IMR-90 (cell line): ENCODE measurements at regions not wholly inside any gene's neighbourhood (a gene's known extent, or its start where the extent isn't known, plus 50 kb on each side); places are given as distances from the start of the nearest gene placed in this dataset.

Source experiments
- ATAC-seq: fragments of 200-7000 bp; cut with Tn5 transposase; 2 replicates; pipeline ENCODE4 v1.9.1; 2020; ENCODE audit warnings: low read depth, mild to moderate bottlenecking, moderate library complexity
- BruUV-seq: library from RNA; stranded (reverse); fragments of 400-500 nt; replicated peaks from 2 replicates; lab custom pipeline; 2021; lab: Mats Ljungman, UMichigan
- CTCF ChIA-PET: fragments of 300-600 bp; formaldehyde crosslinking; extraction: SDS; loops from one replicate; lab custom pipeline; 2021; ENCODE audit warnings: antibody characterized with exemption; lab: Yijun Ruan, JAX
- POLR2A ChIA-PET: fragments of 300-600 bp; sonication (Branson Sonifier 250); formaldehyde crosslinking; loops from one replicate; lab custom pipeline; 2022; ENCODE audit warnings: antibody characterized with exemption; ENCODE audit not compliant: unreplicated experiment; lab: Charles Lee
- DNase-seq: peaks from one replicate; pipeline ENCODE4 v3.0.0; 2013
- H2AFZ ChIP-seq: replicated peaks from 2 replicates; pipeline ENCODE3; 2013; ENCODE audit warnings: low read length, mild to moderate bottlenecking; ENCODE audit not compliant: poor library complexity
- H2AK5ac ChIP-seq: 2 replicates; pipeline ENCODE4 v1.6.1; 2013; ENCODE audit warnings: low read depth, low read length, inconsistent platforms
- H2AK9ac ChIP-seq: replicated peaks from 2 replicates; pipeline ENCODE3; 2013; ENCODE audit warnings: mild to moderate bottlenecking, low read depth, low read length, moderate library complexity; ENCODE audit not compliant: poor library complexity
- H2BK120ac ChIP-seq: 2 replicates; pipeline ENCODE4 v1.6.1; 2013; ENCODE audit warnings: low read depth, low read length, inconsistent platforms
- H2BK15ac ChIP-seq: 3 replicates; pipeline ENCODE4 v1.6.1; 2013; ENCODE audit warnings: low read depth, low read length, inconsistent platforms
- H2BK20ac ChIP-seq: 2 replicates; pipeline ENCODE4 v1.6.1; 2013; ENCODE audit warnings: low read depth, mild to moderate bottlenecking, inconsistent platforms, low read length, moderate library complexity
- H2BK5ac ChIP-seq: 2 replicates; pipeline ENCODE4 v1.6.1; 2013; ENCODE audit warnings: mild to moderate bottlenecking, low read depth, low read length, inconsistent platforms; ENCODE audit not compliant: poor library complexity, severe bottlenecking
- H3K14ac ChIP-seq: replicated peaks from 2 replicates; pipeline ENCODE4 v1.6.1; 2013; ENCODE audit warnings: low read depth, low read length, inconsistent platforms
- H3K18ac ChIP-seq: 2 replicates; pipeline ENCODE4 v1.6.1; 2013; ENCODE audit warnings: low read depth, low read length, control low read depth
- H3K23ac ChIP-seq: 2 replicates; pipeline ENCODE4 v1.6.1; 2013; ENCODE audit warnings: low read depth, low read length, inconsistent platforms
- H3K27ac ChIP-seq: 2 replicates; pipeline ENCODE4 v1.5.1; 2013; ENCODE audit warnings: mild to moderate bottlenecking, control low read depth, low read length; ENCODE audit not compliant: insufficient read depth
- H3K27me3 ChIP-seq: 2 replicates; pipeline ENCODE4 v1.6.1; 2013; ENCODE audit warnings: low read length; ENCODE audit not compliant: control insufficient read depth, insufficient read depth
- H3K36me3 ChIP-seq: 2 replicates; pipeline ENCODE4 v1.6.1; 2013; ENCODE audit warnings: low read length, mixed read lengths; ENCODE audit not compliant: control insufficient read depth, insufficient read depth
- H3K4ac ChIP-seq: 2 replicates; pipeline ENCODE4 v1.6.1; 2013; ENCODE audit warnings: low read depth, low read length, inconsistent platforms
- H3K4me1 ChIP-seq: 2 replicates; pipeline ENCODE4 v1.6.1; 2013; ENCODE audit warnings: low read length, mixed read lengths; ENCODE audit not compliant: control insufficient read depth, insufficient read depth
- H3K4me2 ChIP-seq: 2 replicates; pipeline ENCODE4 v1.6.1; 2013; ENCODE audit warnings: low read depth, mild to moderate bottlenecking, control low read depth, low read length, moderate library complexity
- H3K4me3 ChIP-seq: 2 replicates; pipeline ENCODE4 v1.5.1; 2013; ENCODE audit warnings: low read depth, mild to moderate bottlenecking, control low read depth, low read length, moderate library complexity; ENCODE audit not compliant: insufficient read depth
- H3K56ac ChIP-seq: 2 replicates; pipeline ENCODE4 v1.6.1; 2013; ENCODE audit warnings: low read length, inconsistent platforms; ENCODE audit not compliant: insufficient read depth; ENCODE audit errors: extremely low read depth
- H3K79me1 ChIP-seq, 2 experiments: 2 replicates each; pipeline ENCODE4 v1.6.1; 2013; ENCODE audit warnings: low read length in 2 of 2, inconsistent platforms in 1 of 2, low read depth in 1 of 2
- H3K9ac ChIP-seq: 2 replicates; pipeline ENCODE4 v1.6.1; 2013; ENCODE audit warnings: low read depth, low read length, control low read depth
- H3K9me1 ChIP-seq: 2 replicates; pipeline ENCODE4 v1.6.1; 2013; ENCODE audit warnings: low read length, inconsistent platforms; ENCODE audit not compliant: insufficient read depth
- H3K9me3 ChIP-seq: 2 replicates; pipeline ENCODE4 v1.6.1; 2013; ENCODE audit warnings: low read length; ENCODE audit not compliant: control insufficient read depth, insufficient read depth
- H4K20me1 ChIP-seq: 2 replicates; pipeline ENCODE4 v1.6.1; 2013; ENCODE audit warnings: low read length, inconsistent platforms; ENCODE audit not compliant: insufficient read depth
- H4K5ac ChIP-seq: 2 replicates; pipeline ENCODE4 v1.6.1; 2013; ENCODE audit warnings: mild to moderate bottlenecking, low read depth, low read length, control low read depth
- H4K8ac ChIP-seq, 2 experiments: 2 replicates each; pipeline ENCODE4 v1.6.1; 2013; ENCODE audit warnings: low read depth in 2 of 2, low read length in 2 of 2, control low read depth in 1 of 2, inconsistent platforms in 1 of 2
- H4K91ac ChIP-seq: 2 replicates; pipeline ENCODE4 v1.6.1; 2013; ENCODE audit warnings: low read depth, low read length, inconsistent platforms; ENCODE audit not compliant: insufficient read depth
- CHD1 ChIP-seq: IDR thresholded peaks from 2 replicates; pipeline ENCODE4 v1.6.1; 2012; ENCODE audit warnings: low read depth, low read length, improper control_type of control experiment
- FOS ChIP-seq: fragments of 150-350 bp; IDR thresholded peaks from 2 replicates; pipeline ENCODE4 v1.6.1; 2016; ENCODE audit warnings: low read depth, low read length
- NFE2L2 ChIP-seq: fragments of 150-350 bp; IDR thresholded peaks from 2 replicates; pipeline ENCODE4 v1.6.1; 2016; ENCODE audit warnings: low read depth, mild to moderate bottlenecking, low read length
- RFX5 ChIP-seq: IDR thresholded peaks from 2 replicates; pipeline ENCODE4 v1.8.0; 2012; ENCODE audit warnings: low read depth, mild to moderate bottlenecking, low read length, moderate library complexity
- WGBS, 2 experiments: methylation state at CpG; one replicate each; pipeline versions ENCODE4 v1.1.5 to v1.1.7; 2013; ENCODE audit warnings: missing lambda C conversion rate in 2 of 2; ENCODE audit not compliant: insufficient read length in 1 of 2; ENCODE audit errors: extremely low coverage in 2 of 2; 5-methylcytosine and 5-hydroxymethylcytosine counted together
- dilution Hi-C: fragments of 300-500 bp; cut with HindIII; formaldehyde crosslinking; loops from one replicate; pipeline ENCODE4 v1.14.3; 2018; ENCODE audit warnings: low sequenced_read_pairs; ENCODE audit not compliant: unreplicated experiment
- in situ Hi-C: fragments of 300-500 bp; cut with MboI; formaldehyde crosslinking; loops from 3 replicates; pipeline ENCODE4 v1.14.3; 2019; ENCODE audit warnings: low sequenced_read_pairs, inconsistent platforms, mixed read lengths
- intact Hi-C: fragments of 100-400 bp; cut with micrococcal nuclease; formaldehyde crosslinking; loops from 2 replicates; pipeline ENCODE4 v1.10.0; 2022
- TF ChIP-seq, protein P1 (sequence below): conservative IDR thresholded peaks from 2 replicates; pipeline ENCODE4 v1.5.1; 2012; ENCODE audit warnings: mild to moderate bottlenecking, low read depth, low read length, improper control_type of control experiment
- TF ChIP-seq, protein P2 (sequence below): fragments of 150-350 bp; IDR thresholded peaks from 2 replicates; pipeline ENCODE4 v1.6.1; 2017; ENCODE audit warnings: mild to moderate bottlenecking, antibody characterized with exemption, low read length, low read depth

DNA sequence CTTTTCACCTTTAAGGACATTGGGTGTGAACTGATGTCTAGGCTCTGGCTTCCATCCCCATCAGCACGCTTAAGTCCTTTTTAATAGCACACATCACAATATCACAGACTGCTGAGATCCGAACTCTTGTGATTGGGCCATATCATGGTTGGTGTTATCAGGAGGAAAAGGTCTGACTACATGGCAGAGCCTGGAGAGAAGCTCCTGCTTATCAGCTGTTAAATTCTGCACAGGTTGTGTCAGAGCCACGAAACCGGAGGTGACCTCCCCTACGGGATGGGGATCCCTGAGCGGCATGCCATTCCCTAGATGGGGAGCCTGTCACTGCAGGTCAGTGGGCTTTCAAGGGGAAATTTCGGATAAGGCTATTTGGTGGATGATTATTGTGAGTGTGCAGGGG lies 182.4 kb downstream of the INHBA start:
- Histone ChIP-seq H3K4ac (no peak overlapping the region), H3K4me2 (no peak overlapping the region), H3K4me3 (no peak overlapping the region), H4K8ac (no peak overlapping the region), H3K9me1 (no peaks in the 10 kb centered on the region), H2BK20ac (no peak overlapping the region), H2AFZ (no peak overlapping the region), H2BK5ac (no peak overlapping the region), H2AK9ac (no peak overlapping the region), H2BK15ac (no peak overlapping the region), H3K79me1 (no peaks in the 10 kb centered on the region), H2AK5ac (no peak overlapping the region), H3K4me1 (no peaks in the 10 kb centered on the region), H4K91ac (no peak overlapping the region), H3K14ac (no peak overlapping the region), H3K27ac (no peak overlapping the region), H4K20me1 (no peaks in the 10 kb centered on the region), H2BK120ac (no peak overlapping the region), H3K18ac (no peak overlapping the region), H3K9me3 (peaks cover 7% of the 10 kb centered on the region), H3K27me3 (no peaks in the 10 kb centered on the region), H3K56ac (no peak overlapping the region), H4K5ac (no peak overlapping the region), H3K23ac (no peak overlapping the region), H3K9ac (no peak overlapping the region), H3K36me3 (no peaks in the 10 kb centered on the region)
- WGBS, 2 experiments = 80% methylated on average over 3 of the region's 7 CpGs; no CpG with 5 or more reads in 1 of the 2 experiments
- TF ChIP-seq FOS (no peak), NFE2L2 (no peak), RFX5 (no peak), CHD1 (no peak)
- TF ChIP-seq, protein P1, sequence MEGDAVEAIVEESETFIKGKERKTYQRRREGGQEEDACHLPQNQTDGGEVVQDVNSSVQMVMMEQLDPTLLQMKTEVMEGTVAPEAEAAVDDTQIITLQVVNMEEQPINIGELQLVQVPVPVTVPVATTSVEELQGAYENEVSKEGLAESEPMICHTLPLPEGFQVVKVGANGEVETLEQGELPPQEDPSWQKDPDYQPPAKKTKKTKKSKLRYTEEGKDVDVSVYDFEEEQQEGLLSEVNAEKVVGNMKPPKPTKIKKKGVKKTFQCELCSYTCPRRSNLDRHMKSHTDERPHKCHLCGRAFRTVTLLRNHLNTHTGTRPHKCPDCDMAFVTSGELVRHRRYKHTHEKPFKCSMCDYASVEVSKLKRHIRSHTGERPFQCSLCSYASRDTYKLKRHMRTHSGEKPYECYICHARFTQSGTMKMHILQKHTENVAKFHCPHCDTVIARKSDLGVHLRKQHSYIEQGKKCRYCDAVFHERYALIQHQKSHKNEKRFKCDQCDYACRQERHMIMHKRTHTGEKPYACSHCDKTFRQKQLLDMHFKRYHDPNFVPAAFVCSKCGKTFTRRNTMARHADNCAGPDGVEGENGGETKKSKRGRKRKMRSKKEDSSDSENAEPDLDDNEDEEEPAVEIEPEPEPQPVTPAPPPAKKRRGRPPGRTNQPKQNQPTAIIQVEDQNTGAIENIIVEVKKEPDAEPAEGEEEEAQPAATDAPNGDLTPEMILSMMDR = no peak
- TF ChIP-seq, protein P2, sequence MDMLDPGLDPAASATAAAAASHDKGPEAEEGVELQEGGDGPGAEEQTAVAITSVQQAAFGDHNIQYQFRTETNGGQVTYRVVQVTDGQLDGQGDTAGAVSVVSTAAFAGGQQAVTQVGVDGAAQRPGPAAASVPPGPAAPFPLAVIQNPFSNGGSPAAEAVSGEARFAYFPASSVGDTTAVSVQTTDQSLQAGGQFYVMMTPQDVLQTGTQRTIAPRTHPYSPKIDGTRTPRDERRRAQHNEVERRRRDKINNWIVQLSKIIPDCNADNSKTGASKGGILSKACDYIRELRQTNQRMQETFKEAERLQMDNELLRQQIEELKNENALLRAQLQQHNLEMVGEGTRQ = no peak
- ATAC-seq (no peak), DNase-seq (no peak)
- in situ Hi-C loops (no loop called here), intact Hi-C loops (no loop called here), dilution Hi-C loops (no loop called here)
- ChIA-PET POLR2A (no interaction called here), CTCF (no interaction called here)
- no TSS peak for BruUV-seq
